HepG2 (cell line): ENCODE measurements at regions not wholly inside any gene's neighbourhood (a gene's known extent, or its start where the extent isn't known, plus 50 kb on each side); places are given as distances from the start of the nearest gene placed in this dataset.

Experiments used
- ATAC-seq: fragments of 200-7000 bp; cut with Tn5 transposase; 3 replicates; pipeline ENCODE4 v1.9.1; 2020; ENCODE audit warnings: mild to moderate bottlenecking, moderate library complexity
- BruUV-seq: library from RNA; stranded (reverse); fragments of 400-500 nt; replicated peaks from 2 replicates; lab custom pipeline; 2021; lab: Mats Ljungman, UMichigan
- CTCF ChIA-PET: fragments of 300-600 bp; formaldehyde crosslinking; extraction: SDS; loops from one replicate; lab custom pipeline; 2021; ENCODE audit warnings: low total read pairs, inconsistent platforms, low intra/inter-chr PET ratio; lab: Yijun Ruan, JAX
- POLR2A ChIA-PET: fragments of 350-600 bp; sonication (Branson Sonifier 250); formaldehyde crosslinking; loops from one replicate; lab custom pipeline; 2020; ENCODE audit warnings: antibody characterized with exemption, inconsistent platforms; lab: Yijun Ruan, JAX
- DNase-seq: peaks from one replicate; pipeline ENCODE4 v3.0.0-alpha.2; 2015; ENCODE audit warnings: low spot score
- FAIRE-seq: peaks from 3 replicates; lab custom pipeline; 2011; peaks lifted over from hg19 to GRCh38; lab: Jason Lieb, UNC
- H2AFZ ChIP-seq: one replicate; pipeline ENCODE4 v1.6.1; 2011; ENCODE audit warnings: low read length, inconsistent platforms
- H3K27ac ChIP-seq: fragments of 300-600 bp; 3 replicates; pipeline ENCODE4 v1.8.0; 2011; ENCODE audit warnings: mixed run types, mild to moderate bottlenecking, mixed read lengths, low read length, inconsistent platforms; ENCODE audit not compliant: insufficient read depth; ENCODE audit errors: extremely low read length
- H3K27me3 ChIP-seq, 2 experiments: fragments of 200-600 bp in 1 of 2; 2 replicates in 1 of 2; 3 replicates in 1 of 2; pipeline versions ENCODE4 v1.6.0 to v1.8.0; 2011; ENCODE audit warnings: low read length in 2 of 2, mild to moderate bottlenecking in 2 of 2, moderate library complexity in 2 of 2, inconsistent platforms in 1 of 2; ENCODE audit not compliant: insufficient read depth in 2 of 2, control insufficient read depth in 1 of 2
- H3K36me3 ChIP-seq, 2 experiments: fragments of 200-600 bp in 1 of 2; replicated peaks in 1 of 2; 2 replicates in 1 of 2; 3 replicates in 1 of 2; pipeline versions ENCODE4 v1.5.1 to v1.8.0; 2011; ENCODE audit warnings: low read length in 2 of 2, inconsistent platforms in 1 of 2; ENCODE audit not compliant: insufficient read depth in 2 of 2, control insufficient read depth in 1 of 2
- H3K4me1 ChIP-seq: 2 replicates; pipeline ENCODE4 v1.5.1; 2012; ENCODE audit warnings: low read length, inconsistent platforms; ENCODE audit not compliant: insufficient read depth
- H3K4me2 ChIP-seq: 2 replicates; pipeline ENCODE4 v1.6.0; 2011; ENCODE audit warnings: low read depth, low read length, inconsistent platforms
- H3K4me3 ChIP-seq, 3 experiments: fragments of 200-600 bp in 1 of 3; sonication (generic), shearing (Covaris generic) in 1 of 3; replicated peaks in 1 of 3; 2 replicates each; pipeline ENCODE4 v1.5.1; 2011 to 2016; ENCODE audit warnings: low read length in 3 of 3, inconsistent platforms in 2 of 3, low read depth in 2 of 3, mild to moderate bottlenecking in 2 of 3, control low read depth in 1 of 3, mixed read lengths in 1 of 3; ENCODE audit not compliant: insufficient read depth in 1 of 3
- H3K79me2 ChIP-seq: one replicate; pipeline ENCODE4 v1.6.1; 2011; ENCODE audit warnings: low read length, inconsistent platforms; ENCODE audit not compliant: insufficient read depth
- H3K9ac ChIP-seq: 2 replicates; pipeline ENCODE4 v1.6.0; 2011; ENCODE audit warnings: mild to moderate bottlenecking, low read depth, low read length, inconsistent platforms; ENCODE audit not compliant: insufficient read depth
- H3K9me3 ChIP-seq: 2 replicates; pipeline ENCODE4 v1.5.1; 2012; ENCODE audit warnings: mild to moderate bottlenecking, low read length
- H4K20me1 ChIP-seq: 2 replicates; pipeline ENCODE4 v1.6.0; 2011; ENCODE audit warnings: inconsistent platforms, mild to moderate bottlenecking, low read length, moderate library complexity; ENCODE audit not compliant: insufficient read depth
- RORA ChIP-seq: sonication (generic); formaldehyde crosslinking; IDR thresholded peaks from 2 replicates; pipeline ENCODE4 v1.5.0; 2020; ENCODE audit warnings: mild to moderate bottlenecking, missing genetic modification reagents, moderate library complexity
- WGBS: methylation state at CpG from one replicate; pipeline ENCODE4 v1.1.6; 2017; ENCODE audit warnings: low lambda C conversion rate; 5-methylcytosine and 5-hydroxymethylcytosine counted together
- in situ Hi-C: cut with HindIII; loops from 2 replicates; pipeline ENCODE4 v1.10.0; 2017; ENCODE audit warnings: low pct_unique_long_range_greater_than_20kb; ENCODE audit not compliant: extremely low pct_ligation_motif_present
- intact Hi-C: fragments of 100-400 bp; cut with micrococcal nuclease; formaldehyde crosslinking; loops from one replicate; pipeline ENCODE4 v1.10.0; 2022; ENCODE audit not compliant: unreplicated experiment
- TF ChIP-seq, protein P1 (sequence below): sonication (generic); formaldehyde crosslinking; IDR thresholded peaks from 2 replicates; pipeline ENCODE4 v1.4.0; 2020; ENCODE audit warnings: missing genetic modification reagents; ENCODE audit errors: not compliant biosample characterization
- TF ChIP-seq, protein P2 (sequence below): sonication (generic); formaldehyde crosslinking; IDR thresholded peaks from 2 replicates; pipeline ENCODE4 v1.5.0; 2020; ENCODE audit warnings: missing genetic modification reagents, mild to moderate bottlenecking, borderline replicate concordance

DNA sequence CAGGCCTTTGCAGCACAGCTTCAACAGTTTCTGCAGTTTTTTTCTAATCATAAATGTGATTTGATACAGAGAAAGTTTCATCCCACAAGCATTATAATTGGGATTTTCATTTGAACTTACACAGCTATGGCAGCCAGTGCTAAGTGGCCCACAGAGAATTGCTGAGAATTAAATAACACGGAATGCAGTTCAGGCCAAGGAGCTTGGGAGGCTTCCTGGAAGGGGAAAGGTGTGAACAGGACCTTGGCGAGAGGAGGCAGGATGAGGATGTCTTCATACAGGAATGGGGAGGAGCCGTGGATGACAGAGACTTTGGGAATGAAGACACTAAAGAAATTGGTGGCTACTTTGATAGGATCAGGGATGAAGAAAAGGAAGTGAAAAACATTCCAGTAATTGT lies 95.3 kb downstream of the ZNF22 start:
- WGBS, result 11% methylated on average over 3 of the region's 3 CpGs
- no peak for FAIRE-seq
- Histone ChIP-seq H3K79me2 (no peaks in the 10 kb centered on the region), H3K4me1 (no peaks in the 10 kb centered on the region), H3K9ac (no peak overlapping the region), H3K4me3 (no peak overlapping the region), H3K9me3 (no peaks in the 10 kb centered on the region), H3K4me2 (no peak overlapping the region), H2AFZ (no peak overlapping the region), H3K36me3 (no peaks in the 10 kb centered on the region), H3K27ac (no peak overlapping the region), H4K20me1 (no peaks in the 10 kb centered on the region), H3K27me3 (peaks cover 0 to 11% of the 10 kb centered on the region in 2 experiments; a peak in 3 of 5 replicates)
- no peak for ATAC-seq
- in situ Hi-C loops, result no loop called here
- POLR2A ChIA-PET, result no interaction called here
- no TSS peak for BruUV-seq
- no peak for DNase-seq
- intact Hi-C loops, result no loop called here
- CTCF ChIA-PET, result no interaction called here
- TF ChIP-seq, protein P1, sequence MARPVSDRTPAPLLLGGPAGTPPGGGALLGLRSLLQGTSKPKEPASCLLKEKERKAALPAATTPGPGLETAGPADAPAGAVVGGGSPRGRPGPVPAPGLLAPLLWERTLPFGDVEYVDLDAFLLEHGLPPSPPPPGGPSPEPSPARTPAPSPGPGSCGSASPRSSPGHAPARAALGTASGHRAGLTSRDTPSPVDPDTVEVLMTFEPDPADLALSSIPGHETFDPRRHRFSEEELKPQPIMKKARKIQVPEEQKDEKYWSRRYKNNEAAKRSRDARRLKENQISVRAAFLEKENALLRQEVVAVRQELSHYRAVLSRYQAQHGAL (CRISPR knock-in tag), result no peak

DNA sequence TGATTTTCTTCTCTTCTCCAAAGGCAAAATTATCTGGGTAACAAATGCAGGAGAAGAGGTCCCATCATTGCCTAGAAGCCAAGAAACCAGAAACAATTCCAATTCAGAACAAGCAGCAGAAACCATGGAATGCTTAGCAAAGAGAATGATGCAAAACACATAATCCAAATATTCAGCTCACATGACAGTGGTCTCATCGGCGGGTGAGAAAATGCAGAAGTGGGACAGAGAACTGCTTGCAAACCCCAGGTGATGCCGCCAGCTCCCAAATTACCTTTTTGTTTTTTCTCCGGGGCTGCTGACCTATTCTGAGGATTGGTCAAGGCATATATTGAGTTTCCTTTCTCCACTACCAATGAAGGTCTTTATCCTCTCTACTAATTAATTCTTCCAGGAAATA lies 99.7 kb downstream of the ZNF22 start:
- Histone ChIP-seq H3K9ac (no peak overlapping the region), H3K27me3 (peaks cover 0 to 10% of the 10 kb centered on the region in 2 experiments; a peak in 1 of 5 replicates), H3K79me2 (no peaks in the 10 kb centered on the region), H3K4me2 (no peak overlapping the region), H3K27ac (no peak overlapping the region), H4K20me1 (no peaks in the 10 kb centered on the region), H3K9me3 (no peaks in the 10 kb centered on the region), H2AFZ (no peak overlapping the region), H3K36me3 (no peaks in the 10 kb centered on the region), H3K4me3 (no peak overlapping the region), H3K4me1 (no peaks in the 10 kb centered on the region)
- no TSS peak for BruUV-seq
- intact Hi-C loops, result no loop called here
- POLR2A ChIA-PET, result no interaction called here
- in situ Hi-C loops, result no loop called here
- 47% methylated on average over 4 of the region's 4 CpGs for WGBS
- no peak for ATAC-seq
- no peak for DNase-seq
- FAIRE-seq, result no peak
- CTCF ChIA-PET, result no interaction called here
- TF ChIP-seq, protein P2, sequence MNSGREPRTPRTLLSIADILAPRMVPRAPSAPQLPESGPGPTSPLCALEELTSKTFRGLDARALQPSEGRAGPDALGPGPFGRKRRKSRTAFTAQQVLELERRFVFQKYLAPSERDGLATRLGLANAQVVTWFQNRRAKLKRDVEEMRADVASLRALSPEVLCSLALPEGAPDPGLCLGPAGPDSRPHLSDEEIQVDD (CRISPR knock-in tag), result no peak
- no peak for TF ChIP-seq RORA
